HepG2 (cell line): ENCODE measurements at regions not wholly inside any gene's neighbourhood (a gene's known extent, or its start where the extent isn't known, plus 50 kb on each side); places are given as distances from the start of the nearest gene placed in this dataset.

Experiments
- ATAC-seq: fragments of 200-7000 bp; cut with Tn5 transposase; 3 replicates; pipeline ENCODE4 v1.9.1; 2020; ENCODE audit warnings: mild to moderate bottlenecking, moderate library complexity
- BruUV-seq: library from RNA; stranded (reverse); fragments of 400-500 nt; replicated peaks from 2 replicates; lab custom pipeline; 2021; lab: Mats Ljungman, UMichigan
- CTCF ChIA-PET: fragments of 300-600 bp; formaldehyde crosslinking; extraction: SDS; loops from one replicate; lab custom pipeline; 2021; ENCODE audit warnings: low total read pairs, inconsistent platforms, low intra/inter-chr PET ratio; lab: Yijun Ruan, JAX
- POLR2A ChIA-PET: fragments of 350-600 bp; sonication (Branson Sonifier 250); formaldehyde crosslinking; loops from one replicate; lab custom pipeline; 2020; ENCODE audit warnings: antibody characterized with exemption, inconsistent platforms; lab: Yijun Ruan, JAX
- DNase-seq: peaks from one replicate; pipeline ENCODE4 v3.0.0-alpha.2; 2015; ENCODE audit warnings: low spot score
- FAIRE-seq: peaks from 3 replicates; lab custom pipeline; 2011; peaks lifted over from hg19 to GRCh38; lab: Jason Lieb, UNC
- H2AFZ ChIP-seq: one replicate; pipeline ENCODE4 v1.6.1; 2011; ENCODE audit warnings: low read length, inconsistent platforms
- H3K27ac ChIP-seq: fragments of 300-600 bp; 3 replicates; pipeline ENCODE4 v1.8.0; 2011; ENCODE audit warnings: mixed run types, mild to moderate bottlenecking, mixed read lengths, low read length, inconsistent platforms; ENCODE audit not compliant: insufficient read depth; ENCODE audit errors: extremely low read length
- H3K27me3 ChIP-seq, 2 experiments: fragments of 200-600 bp in 1 of 2; 2 replicates in 1 of 2; 3 replicates in 1 of 2; pipeline versions ENCODE4 v1.6.0 to v1.8.0; 2011; ENCODE audit warnings: low read length in 2 of 2, mild to moderate bottlenecking in 2 of 2, moderate library complexity in 2 of 2, inconsistent platforms in 1 of 2; ENCODE audit not compliant: insufficient read depth in 2 of 2, control insufficient read depth in 1 of 2
- H3K36me3 ChIP-seq, 2 experiments: fragments of 200-600 bp in 1 of 2; replicated peaks in 1 of 2; 2 replicates in 1 of 2; 3 replicates in 1 of 2; pipeline versions ENCODE4 v1.5.1 to v1.8.0; 2011; ENCODE audit warnings: low read length in 2 of 2, inconsistent platforms in 1 of 2; ENCODE audit not compliant: insufficient read depth in 2 of 2, control insufficient read depth in 1 of 2
- H3K4me1 ChIP-seq: 2 replicates; pipeline ENCODE4 v1.5.1; 2012; ENCODE audit warnings: low read length, inconsistent platforms; ENCODE audit not compliant: insufficient read depth
- H3K4me2 ChIP-seq: 2 replicates; pipeline ENCODE4 v1.6.0; 2011; ENCODE audit warnings: low read depth, low read length, inconsistent platforms
- H3K4me3 ChIP-seq, 3 experiments: fragments of 200-600 bp in 1 of 3; sonication (generic), shearing (Covaris generic) in 1 of 3; replicated peaks in 1 of 3; 2 replicates each; pipeline ENCODE4 v1.5.1; 2011 to 2016; ENCODE audit warnings: low read length in 3 of 3, inconsistent platforms in 2 of 3, low read depth in 2 of 3, mild to moderate bottlenecking in 2 of 3, control low read depth in 1 of 3, mixed read lengths in 1 of 3; ENCODE audit not compliant: insufficient read depth in 1 of 3
- H3K79me2 ChIP-seq: one replicate; pipeline ENCODE4 v1.6.1; 2011; ENCODE audit warnings: low read length, inconsistent platforms; ENCODE audit not compliant: insufficient read depth
- H3K9ac ChIP-seq: 2 replicates; pipeline ENCODE4 v1.6.0; 2011; ENCODE audit warnings: mild to moderate bottlenecking, low read depth, low read length, inconsistent platforms; ENCODE audit not compliant: insufficient read depth
- H3K9me3 ChIP-seq: 2 replicates; pipeline ENCODE4 v1.5.1; 2012; ENCODE audit warnings: mild to moderate bottlenecking, low read length
- H4K20me1 ChIP-seq: 2 replicates; pipeline ENCODE4 v1.6.0; 2011; ENCODE audit warnings: inconsistent platforms, mild to moderate bottlenecking, low read length, moderate library complexity; ENCODE audit not compliant: insufficient read depth
- FOSL1 ChIP-seq: sonication (generic); formaldehyde crosslinking; IDR thresholded peaks from 2 replicates; pipeline ENCODE4 v1.9.0; 2021; ENCODE audit warnings: missing genetic modification reagents, borderline replicate concordance
- ZNF235 ChIP-seq: sonication (generic); formaldehyde crosslinking; IDR thresholded peaks from 2 replicates; pipeline ENCODE4 v1.8.1; 2023; ENCODE audit warnings: mild to moderate bottlenecking, missing genetic modification reagents, borderline replicate concordance
- ZNF792 ChIP-seq: IDR thresholded peaks from 2 replicates; pipeline ENCODE4 v1.6.1; 2016
- WGBS: methylation state at CpG from one replicate; pipeline ENCODE4 v1.1.6; 2017; ENCODE audit warnings: low lambda C conversion rate; 5-methylcytosine and 5-hydroxymethylcytosine counted together
- in situ Hi-C: cut with HindIII; loops from 2 replicates; pipeline ENCODE4 v1.10.0; 2017; ENCODE audit warnings: low pct_unique_long_range_greater_than_20kb; ENCODE audit not compliant: extremely low pct_ligation_motif_present
- intact Hi-C: fragments of 100-400 bp; cut with micrococcal nuclease; formaldehyde crosslinking; loops from one replicate; pipeline ENCODE4 v1.10.0; 2022; ENCODE audit not compliant: unreplicated experiment
- TF ChIP-seq, protein P1 (sequence below): sonication (generic); formaldehyde crosslinking; IDR thresholded peaks from 2 replicates; pipeline ENCODE4 v1.4.0; 2020; ENCODE audit warnings: mild to moderate bottlenecking, missing genetic modification reagents
- TF ChIP-seq, protein P2 (sequence below): sonication (generic); formaldehyde crosslinking; IDR thresholded peaks from 2 replicates; pipeline ENCODE4 v1.5.1; 2020; ENCODE audit warnings: mild to moderate bottlenecking, missing genetic modification reagents, moderate library complexity
- TF ChIP-seq, protein P3 (sequence below): IDR thresholded peaks from 2 replicates; pipeline ENCODE4 v1.6.1; 2012; ENCODE audit warnings: low read length, improper control_type of control experiment
- TF ChIP-seq, protein P4 (sequence below): sonication (generic); formaldehyde crosslinking; IDR thresholded peaks from 2 replicates; pipeline ENCODE4 v1.5.1; 2020; ENCODE audit warnings: missing genetic modification reagents, mild to moderate bottlenecking, borderline replicate concordance

DNA sequence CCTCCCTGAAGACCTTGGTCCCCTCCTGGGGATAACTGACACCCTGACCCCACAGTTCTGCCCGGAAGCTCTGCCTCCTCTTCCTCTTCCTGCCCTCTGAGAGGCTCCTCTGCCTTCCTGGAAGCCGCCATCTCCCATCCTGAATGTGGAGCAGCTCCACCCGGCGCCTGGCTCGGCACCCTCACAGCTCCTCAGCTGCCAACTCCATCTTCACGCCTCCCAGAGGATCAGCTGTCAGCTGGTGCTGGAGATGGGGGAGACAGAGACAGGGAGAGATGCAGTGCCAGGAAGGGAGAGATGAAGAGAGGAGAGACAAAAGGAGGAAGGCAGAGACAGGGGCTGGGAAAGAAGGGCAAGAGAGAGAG is 210.4 kb upstream of the CSF3R start:
- Histone ChIP-seq H3K79me2 (no peaks in the 10 kb centered on the region), H3K27ac (no peak overlapping the region), H4K20me1 (no peaks in the 10 kb centered on the region), H3K4me1 (no peaks in the 10 kb centered on the region), H2AFZ (no peak overlapping the region), H3K4me2 (no peak overlapping the region), H3K36me3 (no peaks in the 10 kb centered on the region), H3K9ac (no peak overlapping the region), H3K9me3 (no peaks in the 10 kb centered on the region), H3K27me3 (peaks cover 0 to 40% of the 10 kb centered on the region in 2 experiments), H3K4me3 (no peak overlapping the region)
- ChIA-PET CTCF (no interaction called here), POLR2A (no interaction called here)
- WGBS = under 1% methylated on average over 6 of the region's 6 CpGs
- BruUV-seq = no TSS peak
- ATAC-seq = no peak
- in situ Hi-C loops = no loop called here
- DNase-seq = no peak
- intact Hi-C loops = no loop called here
- FAIRE-seq = no peak
- TF ChIP-seq, protein P1, sequence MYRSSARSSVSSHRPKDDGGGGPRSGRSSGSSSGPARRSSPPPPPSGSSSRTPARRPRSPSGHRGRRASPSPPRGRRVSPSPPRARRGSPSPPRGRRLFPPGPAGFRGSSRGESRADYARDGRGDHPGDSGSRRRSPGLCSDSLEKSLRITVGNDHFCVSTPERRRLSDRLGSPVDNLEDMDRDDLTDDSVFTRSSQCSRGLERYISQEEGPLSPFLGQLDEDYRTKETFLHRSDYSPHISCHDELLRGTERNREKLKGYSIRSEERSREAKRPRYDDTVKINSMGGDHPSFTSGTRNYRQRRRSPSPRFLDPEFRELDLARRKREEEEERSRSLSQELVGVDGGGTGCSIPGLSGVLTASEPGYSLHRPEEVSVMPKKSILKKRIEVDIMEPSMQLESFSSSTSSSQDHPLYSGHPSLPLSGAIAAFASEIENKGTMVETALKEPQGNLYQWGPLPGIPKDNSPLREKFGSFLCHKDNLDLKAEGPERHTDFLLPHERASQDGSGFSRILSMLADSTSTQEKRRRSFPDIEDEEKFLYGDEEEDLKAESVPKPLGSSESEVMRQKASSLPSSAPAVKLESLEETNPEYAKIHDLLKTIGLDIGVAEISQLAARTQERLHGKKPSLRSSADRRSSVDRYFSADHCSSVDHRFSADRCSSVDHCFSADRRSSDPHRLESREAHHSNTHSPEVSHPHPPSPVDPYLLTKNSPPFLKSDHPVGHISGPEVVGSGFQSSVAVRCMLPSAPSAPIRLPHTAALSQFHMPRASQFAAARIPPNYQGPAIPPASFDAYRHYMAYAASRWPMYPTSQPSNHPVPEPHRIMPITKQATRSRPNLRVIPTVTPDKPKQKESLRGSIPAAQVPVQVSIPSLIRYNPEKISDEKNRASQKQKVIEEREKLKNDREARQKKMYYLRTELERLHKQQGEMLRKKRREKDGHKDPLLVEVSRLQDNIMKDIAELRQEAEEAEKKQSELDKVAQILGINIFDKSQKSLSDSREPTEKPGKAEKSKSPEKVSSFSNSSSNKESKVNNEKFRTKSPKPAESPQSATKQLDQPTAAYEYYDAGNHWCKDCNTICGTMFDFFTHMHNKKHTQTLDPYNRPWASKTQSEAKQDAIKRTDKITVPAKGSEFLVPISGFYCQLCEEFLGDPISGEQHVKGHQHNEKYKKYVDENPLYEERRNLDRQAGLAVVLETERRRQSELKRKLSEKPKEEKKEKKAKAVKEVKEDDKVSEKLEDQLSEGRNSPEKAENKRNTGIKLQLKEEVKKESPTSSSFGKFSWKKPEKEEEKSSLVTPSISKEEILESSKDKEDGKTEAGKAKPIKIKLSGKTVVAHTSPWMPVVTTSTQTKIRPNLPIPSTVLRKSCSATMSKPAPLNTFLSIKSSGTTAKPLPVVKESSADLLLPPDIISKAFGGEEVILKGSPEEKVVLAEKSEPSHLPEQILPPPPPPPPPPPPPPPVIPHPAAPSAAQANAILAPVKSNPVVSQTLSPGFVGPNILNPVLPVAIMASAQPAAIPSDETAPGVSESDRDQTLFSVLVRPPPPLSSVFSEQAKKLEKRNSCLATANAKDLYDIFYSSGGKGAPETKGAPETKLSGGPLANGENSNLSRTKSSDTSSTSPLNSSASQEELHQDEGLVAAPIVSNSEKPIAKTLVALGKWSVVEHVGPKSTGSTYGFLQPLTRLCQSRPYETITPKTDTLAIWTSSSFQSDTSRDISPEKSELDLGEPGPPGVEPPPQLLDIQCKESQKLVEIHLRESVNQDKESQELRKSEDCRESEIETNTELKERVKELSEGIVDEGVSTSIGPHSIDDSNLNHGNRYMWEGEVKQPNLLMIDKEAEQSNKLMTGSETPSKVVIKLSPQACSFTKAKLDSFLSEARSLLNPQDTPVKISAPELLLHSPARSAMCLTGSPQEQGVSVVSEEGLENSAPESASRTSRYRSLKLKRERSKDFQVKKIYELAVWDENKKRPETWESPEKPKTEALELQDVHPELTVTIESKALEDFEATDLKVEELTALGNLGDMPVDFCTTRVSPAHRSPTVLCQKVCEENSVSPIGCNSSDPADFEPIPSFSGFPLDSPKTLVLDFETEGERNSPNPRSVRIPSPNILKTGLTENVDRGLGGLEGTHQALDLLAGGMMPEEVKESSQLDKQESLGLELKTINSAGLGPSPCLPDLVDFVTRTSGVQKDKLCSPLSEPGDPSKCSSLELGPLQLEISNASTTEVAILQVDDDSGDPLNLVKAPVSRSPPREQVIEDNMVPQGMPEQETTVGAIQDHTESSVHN = no peak
- TF ChIP-seq, protein P2, sequence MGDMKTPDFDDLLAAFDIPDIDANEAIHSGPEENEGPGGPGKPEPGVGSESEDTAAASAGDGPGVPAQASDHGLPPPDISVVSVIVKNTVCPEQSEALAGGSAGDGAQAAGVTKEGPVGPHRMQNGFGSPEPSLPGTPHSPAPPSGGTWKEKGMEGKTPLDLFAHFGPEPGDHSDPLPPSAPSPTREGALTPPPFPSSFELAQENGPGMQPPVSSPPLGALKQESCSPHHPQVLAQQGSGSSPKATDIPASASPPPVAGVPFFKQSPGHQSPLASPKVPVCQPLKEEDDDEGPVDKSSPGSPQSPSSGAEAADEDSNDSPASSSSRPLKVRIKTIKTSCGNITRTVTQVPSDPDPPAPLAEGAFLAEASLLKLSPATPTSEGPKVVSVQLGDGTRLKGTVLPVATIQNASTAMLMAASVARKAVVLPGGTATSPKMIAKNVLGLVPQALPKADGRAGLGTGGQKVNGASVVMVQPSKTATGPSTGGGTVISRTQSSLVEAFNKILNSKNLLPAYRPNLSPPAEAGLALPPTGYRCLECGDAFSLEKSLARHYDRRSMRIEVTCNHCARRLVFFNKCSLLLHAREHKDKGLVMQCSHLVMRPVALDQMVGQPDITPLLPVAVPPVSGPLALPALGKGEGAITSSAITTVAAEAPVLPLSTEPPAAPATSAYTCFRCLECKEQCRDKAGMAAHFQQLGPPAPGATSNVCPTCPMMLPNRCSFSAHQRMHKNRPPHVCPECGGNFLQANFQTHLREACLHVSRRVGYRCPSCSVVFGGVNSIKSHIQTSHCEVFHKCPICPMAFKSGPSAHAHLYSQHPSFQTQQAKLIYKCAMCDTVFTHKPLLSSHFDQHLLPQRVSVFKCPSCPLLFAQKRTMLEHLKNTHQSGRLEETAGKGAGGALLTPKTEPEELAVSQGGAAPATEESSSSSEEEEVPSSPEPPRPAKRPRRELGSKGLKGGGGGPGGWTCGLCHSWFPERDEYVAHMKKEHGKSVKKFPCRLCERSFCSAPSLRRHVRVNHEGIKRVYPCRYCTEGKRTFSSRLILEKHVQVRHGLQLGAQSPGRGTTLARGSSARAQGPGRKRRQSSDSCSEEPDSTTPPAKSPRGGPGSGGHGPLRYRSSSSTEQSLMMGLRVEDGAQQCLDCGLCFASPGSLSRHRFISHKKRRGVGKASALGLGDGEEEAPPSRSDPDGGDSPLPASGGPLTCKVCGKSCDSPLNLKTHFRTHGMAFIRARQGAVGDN (CRISPR knock-in tag) = no peak
- TF ChIP-seq ZNF235 (CRISPR knock-in tag) (no peak), FOSL1 (CRISPR knock-in tag) (no peak), ZNF792 (CRISPR knock-in tag) (no peak)
- TF ChIP-seq, protein P3, sequence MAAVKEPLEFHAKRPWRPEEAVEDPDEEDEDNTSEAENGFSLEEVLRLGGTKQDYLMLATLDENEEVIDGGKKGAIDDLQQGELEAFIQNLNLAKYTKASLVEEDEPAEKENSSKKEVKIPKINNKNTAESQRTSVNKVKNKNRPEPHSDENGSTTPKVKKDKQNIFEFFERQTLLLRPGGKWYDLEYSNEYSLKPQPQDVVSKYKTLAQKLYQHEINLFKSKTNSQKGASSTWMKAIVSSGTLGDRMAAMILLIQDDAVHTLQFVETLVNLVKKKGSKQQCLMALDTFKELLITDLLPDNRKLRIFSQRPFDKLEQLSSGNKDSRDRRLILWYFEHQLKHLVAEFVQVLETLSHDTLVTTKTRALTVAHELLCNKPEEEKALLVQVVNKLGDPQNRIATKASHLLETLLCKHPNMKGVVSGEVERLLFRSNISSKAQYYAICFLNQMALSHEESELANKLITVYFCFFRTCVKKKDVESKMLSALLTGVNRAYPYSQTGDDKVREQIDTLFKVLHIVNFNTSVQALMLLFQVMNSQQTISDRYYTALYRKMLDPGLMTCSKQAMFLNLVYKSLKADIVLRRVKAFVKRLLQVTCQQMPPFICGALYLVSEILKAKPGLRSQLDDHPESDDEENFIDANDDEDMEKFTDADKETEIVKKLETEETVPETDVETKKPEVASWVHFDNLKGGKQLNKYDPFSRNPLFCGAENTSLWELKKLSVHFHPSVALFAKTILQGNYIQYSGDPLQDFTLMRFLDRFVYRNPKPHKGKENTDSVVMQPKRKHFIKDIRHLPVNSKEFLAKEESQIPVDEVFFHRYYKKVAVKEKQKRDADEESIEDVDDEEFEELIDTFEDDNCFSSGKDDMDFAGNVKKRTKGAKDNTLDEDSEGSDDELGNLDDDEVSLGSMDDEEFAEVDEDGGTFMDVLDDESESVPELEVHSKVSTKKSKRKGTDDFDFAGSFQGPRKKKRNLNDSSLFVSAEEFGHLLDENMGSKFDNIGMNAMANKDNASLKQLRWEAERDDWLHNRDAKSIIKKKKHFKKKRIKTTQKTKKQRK = no peak
- TF ChIP-seq, protein P4, sequence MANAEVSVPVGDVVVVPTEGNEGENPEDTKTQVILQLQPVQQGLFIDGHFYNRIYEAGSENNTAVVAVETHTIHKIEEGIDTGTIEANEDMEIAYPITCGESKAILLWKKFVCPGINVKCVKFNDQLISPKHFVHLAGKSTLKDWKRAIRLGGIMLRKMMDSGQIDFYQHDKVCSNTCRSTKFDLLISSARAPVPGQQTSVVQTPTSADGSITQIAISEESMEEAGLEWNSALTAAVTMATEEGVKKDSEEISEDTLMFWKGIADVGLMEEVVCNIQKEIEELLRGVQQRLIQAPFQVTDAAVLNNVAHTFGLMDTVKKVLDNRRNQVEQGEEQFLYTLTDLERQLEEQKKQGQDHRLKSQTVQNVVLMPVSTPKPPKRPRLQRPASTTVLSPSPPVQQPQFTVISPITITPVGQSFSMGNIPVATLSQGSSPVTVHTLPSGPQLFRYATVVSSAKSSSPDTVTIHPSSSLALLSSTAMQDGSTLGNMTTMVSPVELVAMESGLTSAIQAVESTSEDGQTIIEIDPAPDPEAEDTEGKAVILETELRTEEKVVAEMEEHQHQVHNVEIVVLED = no peak
